Peyer's patch (tissue), 4 donors: ENCODE measurements at regions not wholly inside any gene's neighbourhood (a gene's known extent, or its start where the extent isn't known, plus 50 kb on each side); places are given as distances from the start of the nearest gene placed in this dataset.

Experiments
- DNase-seq, 3 donors: peaks; one replicate each; pipeline ENCODE4 v3.0.0-alpha.2; 2017 to 2019
- H3K27ac ChIP-seq, 4 donors: fragments of 200-600 bp; sonication (generic); one replicate each; pipeline ENCODE4 v1.5.1; 2016 to 2019
- H3K27me3 ChIP-seq, 2 donors: fragments of 200-600 bp; sonication (generic); one replicate each; pipeline ENCODE4 v1.5.1; 2019
- H3K36me3 ChIP-seq, 3 donors: fragments of 200-600 bp; sonication (generic); one replicate each; pipeline ENCODE4 v1.5.1; 2016 to 2019
- H3K4me1 ChIP-seq, 4 donors: fragments of 200-600 bp; sonication (generic); one replicate each; pipeline ENCODE4 v1.5.1; 2016 to 2019
- H3K4me3 ChIP-seq, 4 donors: fragments of 200-600 bp; sonication (generic); 1 replicate in 3 of 4; 2 replicates in 1 of 4; pipeline ENCODE4 v1.5.1; 2016 to 2019; ENCODE audit warnings: mild to moderate bottlenecking in 1 of 4
- H3K9me3 ChIP-seq, 4 donors: fragments of 200-600 bp; sonication (generic); one replicate each; pipeline ENCODE4 v1.5.1; 2016 to 2019; ENCODE audit warnings: mild to moderate bottlenecking in 1 of 4
- POLR2A ChIP-seq, 2 donors: fragments of 450-650 bp; IDR thresholded peaks; one replicate each; pipeline ENCODE4 v1.5.1; 2017; ENCODE audit warnings: antibody characterized with exemption in 2 of 2, mild to moderate bottlenecking in 2 of 2, moderate library complexity in 2 of 2
- TF ChIP-seq, protein P1 (sequence below), 6 experiments: fragments of 450-650 bp in 4 of 6; fragments of 200-600 bp in 2 of 6; sonication (generic) in 1 of 6; IDR thresholded peaks; one replicate each; pipeline ENCODE4 v1.5.1; 2017 to 2019; ENCODE audit warnings: antibody characterized with exemption in 6 of 6, mild to moderate bottlenecking in 3 of 6, moderate library complexity in 1 of 6

GRCh38 chr3:195004512-195005250, 266.3 kb downstream of the XXYLT1 start:
- H3K9me3 ChIP-seq: no peaks in the 10 kb centered on the region

GRCh38 chr3:195005251-195005620, 265.7 kb downstream of the XXYLT1 start:
- H3K4me1 ChIP-seq: peaks cover 0 to 4% (median 0%) of the 10 kb centered on the region in 4 donors
- DNase-seq: peak in 1 of 3 donors; percentile 37
- H3K27me3 ChIP-seq: no peaks in the 10 kb centered on the region
- H3K36me3 ChIP-seq: no peaks in the 10 kb centered on the region
- no peak overlapping the region for H3K27ac ChIP-seq
- TF ChIP-seq, protein P1, sequence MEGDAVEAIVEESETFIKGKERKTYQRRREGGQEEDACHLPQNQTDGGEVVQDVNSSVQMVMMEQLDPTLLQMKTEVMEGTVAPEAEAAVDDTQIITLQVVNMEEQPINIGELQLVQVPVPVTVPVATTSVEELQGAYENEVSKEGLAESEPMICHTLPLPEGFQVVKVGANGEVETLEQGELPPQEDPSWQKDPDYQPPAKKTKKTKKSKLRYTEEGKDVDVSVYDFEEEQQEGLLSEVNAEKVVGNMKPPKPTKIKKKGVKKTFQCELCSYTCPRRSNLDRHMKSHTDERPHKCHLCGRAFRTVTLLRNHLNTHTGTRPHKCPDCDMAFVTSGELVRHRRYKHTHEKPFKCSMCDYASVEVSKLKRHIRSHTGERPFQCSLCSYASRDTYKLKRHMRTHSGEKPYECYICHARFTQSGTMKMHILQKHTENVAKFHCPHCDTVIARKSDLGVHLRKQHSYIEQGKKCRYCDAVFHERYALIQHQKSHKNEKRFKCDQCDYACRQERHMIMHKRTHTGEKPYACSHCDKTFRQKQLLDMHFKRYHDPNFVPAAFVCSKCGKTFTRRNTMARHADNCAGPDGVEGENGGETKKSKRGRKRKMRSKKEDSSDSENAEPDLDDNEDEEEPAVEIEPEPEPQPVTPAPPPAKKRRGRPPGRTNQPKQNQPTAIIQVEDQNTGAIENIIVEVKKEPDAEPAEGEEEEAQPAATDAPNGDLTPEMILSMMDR (IDR thresholded peaks at IDR 0.05): no peak
- TF ChIP-seq POLR2A (IDR thresholded peaks at IDR 0.05): no peak
- H3K4me3 ChIP-seq: no peak overlapping the region
- no peaks in the 10 kb centered on the region for H3K9me3 ChIP-seq

More at GRCh38 chr3:195004512-195005250, 266.3 kb downstream of the XXYLT1 start:
- no peaks in the 10 kb centered on the region for H3K36me3 ChIP-seq
- DNase-seq: peak in 1 of 3 donors; percentile 29
- H3K4me3 ChIP-seq: no peak overlapping the region
- H3K27ac ChIP-seq: no peak overlapping the region
- TF ChIP-seq, protein P1 (IDR thresholded peaks at IDR 0.05): no peak
- no peak for TF ChIP-seq POLR2A (IDR thresholded peaks at IDR 0.05)
- H3K4me1 ChIP-seq: peaks cover 0 to 4% (median 0%) of the 10 kb centered on the region in 4 donors
- no peaks in the 10 kb centered on the region for H3K27me3 ChIP-seq

DNA sequence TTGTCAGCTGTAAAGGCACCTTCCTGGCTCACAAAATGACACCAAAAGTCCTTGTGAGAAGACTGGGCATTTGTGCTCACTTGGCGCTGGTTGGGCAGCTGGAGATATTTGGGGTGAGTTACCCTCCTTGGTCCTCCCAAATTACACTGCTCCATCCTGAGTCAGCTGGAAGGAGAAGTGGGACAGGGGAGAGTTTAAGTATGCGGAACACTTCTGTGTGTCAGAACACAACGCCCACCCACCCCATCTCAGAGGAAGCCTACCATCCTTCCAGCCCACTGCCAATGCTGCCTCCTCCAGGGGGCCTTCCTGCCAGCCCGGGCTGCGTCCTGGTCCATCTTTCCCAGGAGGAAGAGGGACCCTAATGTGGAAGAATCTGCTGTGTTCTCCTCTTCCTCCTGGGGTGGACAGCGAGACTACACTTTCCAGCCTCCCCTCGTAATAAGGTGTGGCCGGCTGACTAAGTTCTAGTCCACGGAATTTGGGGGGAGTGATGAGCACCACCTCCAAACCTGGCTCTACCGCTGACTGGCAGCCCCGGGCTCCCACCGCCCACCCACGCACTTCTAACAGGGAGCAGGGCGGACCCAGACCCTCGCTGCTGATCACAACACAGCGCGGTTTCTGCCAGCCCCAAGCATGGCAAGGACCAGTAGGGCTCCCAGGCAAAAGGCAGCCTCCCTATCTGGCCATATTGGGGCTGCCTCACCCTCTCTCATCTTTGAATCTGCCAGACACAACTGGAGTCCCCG, 265.0 kb downstream of the XXYLT1 start:
- peaks cover 0 to 4% (median 0%) of the 10 kb centered on the region in 4 donors for H3K4me1 ChIP-seq
- DNase-seq: peak in 1 of 3 donors; percentile 33
- H3K4me3 ChIP-seq: no peak overlapping the region
- no peaks in the 10 kb centered on the region for H3K27me3 ChIP-seq
- no peaks in the 10 kb centered on the region for H3K36me3 ChIP-seq
- no peaks in the 10 kb centered on the region for H3K9me3 ChIP-seq
- TF ChIP-seq, protein P1 (IDR thresholded peaks at IDR 0.05): no peak
- no peak for TF ChIP-seq POLR2A (IDR thresholded peaks at IDR 0.05)
- H3K27ac ChIP-seq: no peak overlapping the region

DNA sequence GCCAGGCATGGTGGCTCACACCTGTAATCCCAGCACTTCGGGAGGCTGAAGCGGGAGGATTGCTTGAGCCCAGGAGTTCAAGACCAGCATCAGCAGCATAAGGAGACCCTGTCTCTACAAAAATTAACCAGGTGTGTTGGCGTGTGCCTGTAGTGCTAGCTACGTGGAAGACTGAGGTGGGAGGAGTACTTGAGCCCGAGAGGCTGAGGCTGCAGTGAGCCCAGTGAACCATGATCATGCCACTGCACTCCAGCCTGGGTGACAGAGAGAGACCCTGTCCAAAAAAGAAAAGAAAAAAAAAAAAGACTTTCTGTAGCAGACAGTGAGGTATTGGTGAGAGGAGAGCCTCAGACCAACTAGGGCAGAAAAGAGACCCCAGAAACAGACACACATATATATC, 263.8 kb downstream of the XXYLT1 start:
- H3K4me3 ChIP-seq: no peak overlapping the region
- H3K27ac ChIP-seq: no peak overlapping the region
- no peaks in the 10 kb centered on the region for H3K27me3 ChIP-seq
- H3K36me3 ChIP-seq: no peaks in the 10 kb centered on the region
- peak in 1 of 3 donors; percentile 21 for DNase-seq
- H3K4me1 ChIP-seq: peaks cover 0 to 2% (median 0%) of the 10 kb centered on the region in 4 donors
- no peak for TF ChIP-seq POLR2A (IDR thresholded peaks at IDR 0.05)
- TF ChIP-seq, protein P1 (IDR thresholded peaks at IDR 0.05): no peak
- no peaks in the 10 kb centered on the region for H3K9me3 ChIP-seq

- Histone ChIP-seq H3K4me1 (no peaks in the 10 kb centered on the region), H3K27ac (no peak overlapping the region), H3K9me3 (no peaks in the 10 kb centered on the region), H3K4me3 (no peak overlapping the region), H3K27me3 (no peaks in the 10 kb centered on the region), H3K36me3 (no peaks in the 10 kb centered on the region)
- TF ChIP-seq, protein P1 (IDR thresholded peaks at IDR 0.05): no peak
- no peak for TF ChIP-seq POLR2A (IDR thresholded peaks at IDR 0.05)
- peak in 1 of 3 donors; percentile 8 for DNase-seq
Observed at GRCh38 chr3:195007766-195008165, 263.2 kb downstream of the XXYLT1 start.
